Stimulated activated CD4-positive, alpha-beta T cell treated with anti-CD3 and anti-CD28 coated beads, TNF-alpha, amount 100 ng/mL, for 48 hours (primary cell): ENCODE measurements at regions not wholly inside any gene's neighbourhood (a gene's known extent, or its start where the extent isn't known, plus 50 kb on each side); places are given as distances from the start of the nearest gene placed in this dataset.

Source experiments
- DNase-seq, 3 donors: peaks; one replicate each; pipeline ENCODE4 v3.0.0-alpha.2; 2020; ENCODE audit warnings: low read depth in 3 of 3

GRCh38 chr15:58235961-58236360 lies 97.8 kb downstream of the AQP9 start:
- DNase-seq: no peak

GRCh38 chr15:58240191-58240932 lies 102.2 kb downstream of the AQP9 start:
- DNase-seq: no peak

GRCh38 chr15:58241872-58242271 lies 103.7 kb downstream of the AQP9 start:
- DNase-seq: no peak

- DNase-seq: no peak
These were observed 104.9 kb downstream of the AQP9 start for GRCh38 chr15:58243070-58243469.

- DNase-seq: no peak
These were observed 106.4 kb downstream of the AQP9 start for GRCh38 chr15:58244536-58244935.

GRCh38 chr15:58246041-58246440 lies 107.9 kb downstream of the AQP9 start:
- no peak for DNase-seq

- DNase-seq: no peak
These were observed 110.0 kb downstream of the AQP9 start for GRCh38 chr15:58247855-58248842.

- no peak for DNase-seq
These were observed 111.6 kb downstream of the AQP9 start for GRCh38 chr15:58249646-58250312.

- no peak for DNase-seq
These were observed 114.6 kb downstream of the AQP9 start for GRCh38 chr15:58252586-58253323.

- DNase-seq: no peak
These were observed 119.7 kb downstream of the AQP9 start for GRCh38 chr15:58257776-58258325.

GRCh38 chr15:58258501-58259292 lies 120.5 kb downstream of the AQP9 start:
- DNase-seq: no peak

GRCh38 chr15:58260205-58260724 lies 122.1 kb downstream of the AQP9 start:
- no peak for DNase-seq

- DNase-seq: no peak
These were observed 122.6 kb downstream of the AQP9 start for GRCh38 chr15:58260725-58261267.

- no peak for DNase-seq
These were observed 123.2 kb downstream of the AQP9 start for GRCh38 chr15:58261368-58261767.

GRCh38 chr15:58264053-58264971 lies 126.1 kb downstream of the AQP9 start:
- DNase-seq: no peak

GRCh38 chr15:58267051-58267450 lies 128.9 kb downstream of the AQP9 start:
- DNase-seq: no peak

- no peak for DNase-seq
These were observed 130.6 kb downstream of the AQP9 start for GRCh38 chr15:58268746-58269267.
